Caco-2 (cell line): ENCODE measurements at regions not wholly inside any gene's neighbourhood (a gene's known extent, or its start where the extent isn't known, plus 50 kb on each side); places are given as distances from the start of the nearest gene placed in this dataset.

Source experiments
- BruUV-seq: library from RNA; stranded (reverse); fragments of 400-500 nt; replicated peaks from 2 replicates; lab custom pipeline; 2021; lab: Mats Ljungman, UMichigan
- CTCF ChIA-PET: fragments of 300-600 bp; sonication (Branson Sonifier 250); formaldehyde crosslinking; loops from one replicate; lab custom pipeline; 2022; ENCODE audit warnings: antibody characterized with exemption; lab: Charles Lee
- POLR2A ChIA-PET: fragments of 300-600 bp; sonication (Branson Sonifier 250); formaldehyde crosslinking; loops from one replicate; lab custom pipeline; 2022; ENCODE audit warnings: antibody characterized with exemption; lab: Charles Lee
- DNase-seq, 2 experiments: peaks; one replicate each; pipeline versions ENCODE4 v3.0.0 to v3.0.0-alpha.2; 2020 to 2022
- H3K27me3 ChIP-seq: replicated peaks from 2 replicates; pipeline ENCODE4 v1.6.0; 2011; ENCODE audit warnings: low read length; ENCODE audit not compliant: control insufficient read depth, insufficient read depth
- H3K36me3 ChIP-seq: 2 replicates; pipeline ENCODE4 v1.5.1; 2011; ENCODE audit warnings: low read length; ENCODE audit not compliant: control insufficient read depth, insufficient read depth
- H3K4me1 ChIP-seq: fragments of 250-450 bp; sonication (Bioruptor Pico); 2 replicates; pipeline ENCODE4 v1.5.1; 2020; ENCODE audit warnings: mild to moderate bottlenecking
- H3K4me3 ChIP-seq: 2 replicates; pipeline ENCODE4 v1.5.1; 2011; ENCODE audit warnings: low read depth, mild to moderate bottlenecking, control low read depth, low read length
- H3K9me3 ChIP-seq: fragments of 250-450 bp; sonication (Bioruptor Pico); 2 replicates; pipeline ENCODE4 v1.5.1; 2020; ENCODE audit warnings: mild to moderate bottlenecking, moderate library complexity
- H3K27ac Mint-ChIP-seq: one replicate; pipeline ENCODE4 v1.8.0; 2022; ENCODE audit warnings: mixed read lengths; ENCODE audit not compliant: unreplicated experiment
- H3K27me3 Mint-ChIP-seq: one replicate; pipeline ENCODE4 v1.8.0; 2022; ENCODE audit warnings: mixed read lengths; ENCODE audit not compliant: insufficient read depth, unreplicated experiment
- H3K36me3 Mint-ChIP-seq: one replicate; pipeline ENCODE4 v1.8.0; 2022; ENCODE audit warnings: mild to moderate bottlenecking, mixed read lengths; ENCODE audit not compliant: insufficient read depth, unreplicated experiment
- H3K4me1 Mint-ChIP-seq: one replicate; pipeline ENCODE4 v1.8.0; 2022; ENCODE audit warnings: low read depth, mixed read lengths; ENCODE audit not compliant: unreplicated experiment
- H3K4me3 Mint-ChIP-seq: one replicate; pipeline ENCODE4 v1.8.0; 2022; ENCODE audit warnings: mild to moderate bottlenecking, moderate library complexity, mixed read lengths; ENCODE audit not compliant: unreplicated experiment
- H3K9me3 Mint-ChIP-seq: one replicate; pipeline ENCODE4 v1.8.0; 2022; ENCODE audit warnings: mixed read lengths; ENCODE audit not compliant: unreplicated experiment
- intact Hi-C: fragments of 100-400 bp; cut with micrococcal nuclease; formaldehyde crosslinking; loops from one replicate; pipeline ENCODE4 v1.10.0; 2022; ENCODE audit not compliant: unreplicated experiment
- TF ChIP-seq, protein P1 (sequence below), 2 experiments: fragments of 200-600 bp in 1 of 2; IDR thresholded peaks; 1 replicate in 1 of 2; 2 replicates in 1 of 2; pipeline versions ENCODE4 v1.5.1 to v1.8.0; 2011 to 2022; ENCODE audit warnings: antibody characterized with exemption in 1 of 2, control low read depth in 1 of 2, inconsistent platforms in 1 of 2, low read depth in 1 of 2, low read length in 1 of 2, mild to moderate bottlenecking in 1 of 2, moderate library complexity in 1 of 2; ENCODE audit not compliant: insufficient read depth in 1 of 2, severe bottlenecking in 1 of 2, unreplicated experiment in 1 of 2

DNA sequence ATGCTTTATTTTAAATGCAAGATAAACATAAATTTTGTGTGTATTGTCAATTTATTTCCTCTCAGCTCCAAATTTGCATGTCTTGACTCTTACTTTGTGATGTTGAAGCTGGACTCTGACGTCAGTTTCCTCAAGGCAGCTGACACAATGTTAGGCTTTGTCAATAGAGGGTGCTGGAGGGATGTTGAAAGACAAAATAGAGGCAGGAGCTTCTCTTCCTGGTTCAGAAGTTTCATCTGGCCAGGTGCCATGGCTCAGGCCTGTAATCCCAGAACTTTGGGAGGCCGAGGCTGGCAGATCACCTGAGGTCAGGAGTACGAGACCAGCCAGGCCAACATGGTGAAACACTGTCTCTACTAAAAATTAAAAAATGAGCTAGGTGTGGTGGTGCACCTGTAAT is 408.6 kb downstream of the GBE1 start:
- no TSS peak for BruUV-seq
- Histone ChIP-seq H3K27me3 (no peaks in the 10 kb centered on the region), H3K4me3 (no peak overlapping the region), H3K4me1 (no peaks in the 10 kb centered on the region), H3K9me3 (no peaks in the 10 kb centered on the region), H3K36me3 (no peaks in the 10 kb centered on the region)
- peaks cover 20% of the 10 kb centered on the region for H3K9me3 Mint-ChIP-seq
- peaks cover 8% of the 10 kb centered on the region for H3K4me1 Mint-ChIP-seq
- no peaks in the 10 kb centered on the region for H3K36me3 Mint-ChIP-seq
- POLR2A ChIA-PET: no interaction called here
- intact Hi-C loops: loop anchor here (2.0 kb wide), 1 partner anchor 290 kb away; no protein-coding TSS in a partner anchor
- TF ChIP-seq, protein P1, sequence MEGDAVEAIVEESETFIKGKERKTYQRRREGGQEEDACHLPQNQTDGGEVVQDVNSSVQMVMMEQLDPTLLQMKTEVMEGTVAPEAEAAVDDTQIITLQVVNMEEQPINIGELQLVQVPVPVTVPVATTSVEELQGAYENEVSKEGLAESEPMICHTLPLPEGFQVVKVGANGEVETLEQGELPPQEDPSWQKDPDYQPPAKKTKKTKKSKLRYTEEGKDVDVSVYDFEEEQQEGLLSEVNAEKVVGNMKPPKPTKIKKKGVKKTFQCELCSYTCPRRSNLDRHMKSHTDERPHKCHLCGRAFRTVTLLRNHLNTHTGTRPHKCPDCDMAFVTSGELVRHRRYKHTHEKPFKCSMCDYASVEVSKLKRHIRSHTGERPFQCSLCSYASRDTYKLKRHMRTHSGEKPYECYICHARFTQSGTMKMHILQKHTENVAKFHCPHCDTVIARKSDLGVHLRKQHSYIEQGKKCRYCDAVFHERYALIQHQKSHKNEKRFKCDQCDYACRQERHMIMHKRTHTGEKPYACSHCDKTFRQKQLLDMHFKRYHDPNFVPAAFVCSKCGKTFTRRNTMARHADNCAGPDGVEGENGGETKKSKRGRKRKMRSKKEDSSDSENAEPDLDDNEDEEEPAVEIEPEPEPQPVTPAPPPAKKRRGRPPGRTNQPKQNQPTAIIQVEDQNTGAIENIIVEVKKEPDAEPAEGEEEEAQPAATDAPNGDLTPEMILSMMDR (IDR thresholded peaks at IDR 0.05; ENCODE audit: insufficient read depth in 1 of 2, low read depth in 1 of 2, low read length in 1 of 2, severe bottlenecking in 1 of 2, unreplicated experiment in 1 of 2): peak in 1 of 2 experiments; percentile 19
- H3K27me3 Mint-ChIP-seq: no peaks in the 10 kb centered on the region
- H3K4me3 Mint-ChIP-seq: no peak overlapping the region
- no peak overlapping the region for H3K27ac Mint-ChIP-seq
- peak; percentile 32 to 33 for DNase-seq
- CTCF ChIA-PET: interaction anchor here (0.6 to 1.1 kb wide), 3 partner anchors 66 to 144 kb away, joined by 3 to 6 read pairs (median 4); no protein-coding TSS in a partner anchor

DNA sequence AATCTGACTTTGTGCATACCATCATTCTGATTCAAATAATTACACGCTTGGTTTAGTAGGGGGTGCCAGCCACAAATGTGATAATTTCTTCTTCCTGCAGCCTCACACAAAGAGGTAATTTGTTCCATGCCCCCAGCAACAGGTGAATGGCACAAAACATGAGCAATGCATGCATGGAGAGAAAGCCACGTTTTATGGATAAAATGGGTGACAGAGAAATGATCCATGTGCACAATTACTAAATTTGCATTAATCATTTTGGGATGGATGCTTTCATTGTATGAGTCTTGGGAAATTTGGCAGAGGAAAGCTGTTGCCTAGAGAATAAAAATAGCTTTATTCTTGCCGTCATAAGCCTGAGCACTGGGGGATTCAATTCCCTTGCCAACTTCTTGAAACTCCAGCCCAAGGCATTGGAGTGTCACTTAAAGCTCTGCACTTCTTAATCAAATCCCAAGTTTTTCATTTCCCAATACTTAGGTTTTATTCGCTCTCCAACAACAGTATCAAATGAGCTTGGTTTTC is 411.6 kb downstream of the GBE1 start:
- Histone ChIP-seq H3K27me3 (no peaks in the 10 kb centered on the region), H3K9me3 (no peaks in the 10 kb centered on the region), H3K36me3 (no peaks in the 10 kb centered on the region), H3K4me3 (no peak overlapping the region), H3K4me1 (no peaks in the 10 kb centered on the region)
- intact Hi-C loops: no loop called here
- no TSS peak for BruUV-seq
- no peak for DNase-seq
- Mint-ChIP-seq H3K27ac (no peak overlapping the region), H3K36me3 (no peaks in the 10 kb centered on the region), H3K27me3 (no peaks in the 10 kb centered on the region), H3K9me3 (peaks cover 8% of the 10 kb centered on the region), H3K4me3 (no peak overlapping the region), H3K4me1 (peaks cover 8% of the 10 kb centered on the region)
- TF ChIP-seq, protein P1 (IDR thresholded peaks at IDR 0.05; ENCODE audit: insufficient read depth in 1 of 2, low read depth in 1 of 2, low read length in 1 of 2, severe bottlenecking in 1 of 2, unreplicated experiment in 1 of 2): no peak
- CTCF ChIA-PET: no interaction called here
- POLR2A ChIA-PET: no interaction called here

DNA sequence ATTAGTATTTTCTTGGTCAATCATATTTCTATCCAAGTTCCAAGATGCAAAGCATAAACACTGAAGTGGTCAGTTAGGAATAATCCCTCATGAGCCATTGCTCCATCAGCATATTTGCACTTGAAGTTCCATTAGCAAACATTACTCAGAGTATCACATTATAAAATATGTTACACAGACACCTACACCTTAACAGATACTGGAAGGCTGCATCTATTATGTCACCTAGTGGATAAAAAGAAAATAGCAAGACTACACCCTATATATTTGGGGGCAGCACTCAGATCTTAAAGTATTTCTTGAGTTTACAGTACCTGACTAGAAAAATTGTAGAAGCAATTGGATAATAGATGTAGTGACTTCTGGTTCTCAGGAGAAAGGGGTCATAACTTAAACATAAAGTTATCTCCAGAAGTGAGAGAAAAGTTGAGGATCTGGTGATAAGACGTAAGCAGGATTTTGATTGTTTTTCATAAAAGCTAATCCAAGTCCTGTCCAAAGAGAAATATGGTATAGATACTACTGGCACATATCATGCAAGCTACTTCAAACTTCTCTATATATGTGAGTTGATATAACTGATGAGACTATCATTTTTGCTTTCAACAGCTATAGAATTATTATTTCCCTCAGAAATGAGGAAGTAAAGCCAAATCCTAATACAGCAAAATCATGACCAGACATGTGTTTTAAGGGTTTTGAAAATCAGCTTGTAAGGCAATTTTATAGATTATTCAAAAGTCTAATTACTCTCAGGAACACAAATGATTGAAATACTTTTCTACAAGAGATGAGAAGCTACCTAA is 422.2 kb downstream of the GBE1 start:
- Histone ChIP-seq H3K4me3 (no peak overlapping the region), H3K27me3 (no peaks in the 10 kb centered on the region), H3K4me1 (peaks cover 11% of the 10 kb centered on the region), H3K9me3 (no peaks in the 10 kb centered on the region), H3K36me3 (no peaks in the 10 kb centered on the region)
- TF ChIP-seq, protein P1 (IDR thresholded peaks at IDR 0.05; ENCODE audit: insufficient read depth in 1 of 2, low read depth in 1 of 2, low read length in 1 of 2, severe bottlenecking in 1 of 2, unreplicated experiment in 1 of 2): peak; percentile 49 to 65
- no TSS peak for BruUV-seq
- POLR2A ChIA-PET: no interaction called here
- no peaks in the 10 kb centered on the region for H3K36me3 Mint-ChIP-seq
- peaks cover 7% of the 10 kb centered on the region for H3K4me1 Mint-ChIP-seq
- no peak overlapping the region for H3K27ac Mint-ChIP-seq
- H3K27me3 Mint-ChIP-seq: no peaks in the 10 kb centered on the region
- H3K4me3 Mint-ChIP-seq: no peak overlapping the region
- peak in 1 of 2 experiments; percentile 24 for DNase-seq
- CTCF ChIA-PET: interaction anchor here (0.9 kb wide), 1 partner anchor 37 kb away, joined by 3 read pairs; no protein-coding TSS in a partner anchor
- intact Hi-C loops: loop anchor here (1.0 to 2.0 kb wide), 3 partner anchors 37 to 554 kb away; no protein-coding TSS in a partner anchor
- H3K9me3 Mint-ChIP-seq: no peaks in the 10 kb centered on the region
